22Rv1 (cell line): ENCODE measurements at regions not wholly inside any gene's neighbourhood (a gene's known extent, or its start where the extent isn't known, plus 50 kb on each side); places are given as distances from the start of the nearest gene placed in this dataset.

ENCODE experiments used
- H3K27ac ChIP-seq: fragments of 450-650 bp; 2 replicates; pipeline ENCODE4 v1.5.1; 2017
- ZFX ChIP-seq: fragments of 450-650 bp; IDR thresholded peaks from 2 replicates; pipeline ENCODE4 v1.6.1; 2017; ENCODE audit warnings: antibody characterized with exemption, borderline replicate concordance
- TF ChIP-seq, protein P1 (sequence below): fragments of 450-650 bp; IDR thresholded peaks from 2 replicates; pipeline ENCODE4 v1.5.1; 2017; ENCODE audit warnings: mild to moderate bottlenecking

DNA sequence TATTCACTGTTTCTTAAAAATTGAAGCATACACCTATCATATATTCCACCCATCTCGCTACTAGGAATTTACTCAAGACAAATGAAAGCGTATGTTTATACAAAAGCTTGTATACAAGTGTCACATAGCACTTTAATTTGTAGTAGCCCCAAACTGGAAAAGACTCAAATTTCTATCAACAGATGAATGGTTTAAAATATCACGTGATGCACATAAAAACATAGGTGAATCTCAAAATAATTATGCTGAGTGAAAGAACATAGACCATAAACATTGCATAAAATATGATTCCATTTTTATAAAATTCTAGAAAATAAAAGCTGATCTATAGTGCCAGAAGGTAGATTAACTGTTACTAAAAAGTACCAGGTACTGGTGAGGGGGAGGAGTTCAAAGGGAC, 392.9 kb upstream of the LRATD1 start:
- H3K27ac ChIP-seq, result no peak overlapping the region
- TF ChIP-seq, protein P1, sequence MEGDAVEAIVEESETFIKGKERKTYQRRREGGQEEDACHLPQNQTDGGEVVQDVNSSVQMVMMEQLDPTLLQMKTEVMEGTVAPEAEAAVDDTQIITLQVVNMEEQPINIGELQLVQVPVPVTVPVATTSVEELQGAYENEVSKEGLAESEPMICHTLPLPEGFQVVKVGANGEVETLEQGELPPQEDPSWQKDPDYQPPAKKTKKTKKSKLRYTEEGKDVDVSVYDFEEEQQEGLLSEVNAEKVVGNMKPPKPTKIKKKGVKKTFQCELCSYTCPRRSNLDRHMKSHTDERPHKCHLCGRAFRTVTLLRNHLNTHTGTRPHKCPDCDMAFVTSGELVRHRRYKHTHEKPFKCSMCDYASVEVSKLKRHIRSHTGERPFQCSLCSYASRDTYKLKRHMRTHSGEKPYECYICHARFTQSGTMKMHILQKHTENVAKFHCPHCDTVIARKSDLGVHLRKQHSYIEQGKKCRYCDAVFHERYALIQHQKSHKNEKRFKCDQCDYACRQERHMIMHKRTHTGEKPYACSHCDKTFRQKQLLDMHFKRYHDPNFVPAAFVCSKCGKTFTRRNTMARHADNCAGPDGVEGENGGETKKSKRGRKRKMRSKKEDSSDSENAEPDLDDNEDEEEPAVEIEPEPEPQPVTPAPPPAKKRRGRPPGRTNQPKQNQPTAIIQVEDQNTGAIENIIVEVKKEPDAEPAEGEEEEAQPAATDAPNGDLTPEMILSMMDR, result no peak

DNA sequence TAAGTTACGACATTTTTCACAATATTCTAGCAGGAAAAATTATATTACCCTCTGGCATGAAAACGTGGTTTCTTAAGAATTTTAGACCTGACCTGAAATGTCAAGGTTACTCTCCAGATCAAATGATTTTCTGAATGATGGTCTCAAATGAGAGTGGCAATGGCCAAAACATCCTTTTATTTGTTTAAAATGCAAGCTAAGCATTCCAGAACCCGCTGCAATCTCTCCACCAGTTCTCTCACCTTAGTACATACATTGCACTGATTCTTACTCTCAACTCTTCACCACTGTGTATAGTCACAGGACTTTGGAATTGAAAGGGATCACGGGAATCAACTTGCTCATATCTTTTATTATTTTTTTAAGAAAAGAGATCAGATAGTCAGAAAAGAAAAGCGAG, 391.6 kb upstream of the LRATD1 start:
- TF ChIP-seq, protein P1, result no peak
- TF ChIP-seq ZFX, result no peak
- H3K27ac ChIP-seq, result no peak overlapping the region

DNA sequence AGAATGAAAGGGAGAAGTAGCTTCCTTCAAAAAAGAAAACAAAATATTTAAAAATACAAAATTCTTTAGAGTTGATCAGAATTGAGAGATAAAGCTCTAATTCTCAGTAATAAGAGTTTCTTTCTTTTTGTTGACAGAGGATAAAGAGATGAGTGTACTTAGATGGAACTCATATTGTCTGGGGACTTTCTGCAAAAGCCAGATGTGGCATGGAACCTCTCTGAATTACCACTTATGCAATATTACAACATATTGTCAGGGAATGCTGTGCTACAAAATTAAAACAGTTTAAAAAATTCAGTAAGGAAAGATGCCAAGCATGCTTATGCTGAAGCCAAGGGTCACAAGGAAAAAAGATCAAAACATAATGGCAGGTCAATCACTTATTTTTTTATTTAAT, 386.6 kb upstream of the LRATD1 start:
- no peak for TF ChIP-seq ZFX
- TF ChIP-seq, protein P1, result no peak
- H3K27ac ChIP-seq, result no peak overlapping the region

DNA sequence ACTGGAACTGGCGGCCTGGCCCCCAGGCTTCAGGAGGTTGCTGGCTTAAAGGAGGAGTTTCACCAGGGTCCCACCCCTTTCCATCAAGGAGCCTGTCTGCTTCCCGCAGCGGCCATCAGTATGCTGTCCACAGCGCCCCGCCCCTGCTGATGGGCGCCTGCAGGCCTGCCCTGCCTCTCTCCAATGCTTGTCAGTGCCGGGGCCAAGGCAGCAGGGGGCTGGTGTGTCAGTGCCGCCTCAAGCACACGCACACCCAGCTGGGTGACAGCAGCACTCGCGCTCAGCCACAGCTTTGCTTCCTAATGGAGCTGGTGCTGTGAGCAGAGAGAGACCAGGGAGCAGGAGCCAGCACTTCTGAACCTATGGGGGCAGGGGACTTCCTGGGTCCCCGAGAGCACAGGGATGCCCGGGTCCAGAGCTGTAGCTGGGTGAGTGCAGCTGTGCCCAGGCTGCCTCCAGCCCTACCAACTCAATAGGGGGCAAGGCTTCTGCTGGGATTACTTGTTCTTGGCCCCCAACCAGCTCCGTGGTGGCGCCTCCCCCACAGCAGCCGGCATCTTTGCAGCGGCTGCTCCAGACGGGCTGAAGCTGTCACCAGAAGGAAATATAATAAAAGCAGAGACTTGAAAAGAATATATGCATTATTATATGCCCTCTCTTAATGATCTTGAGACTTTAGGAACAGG, 377.2 kb upstream of the LRATD1 start:
- no peak for TF ChIP-seq ZFX
- TF ChIP-seq, protein P1, result no peak
- no peak overlapping the region for H3K27ac ChIP-seq

DNA sequence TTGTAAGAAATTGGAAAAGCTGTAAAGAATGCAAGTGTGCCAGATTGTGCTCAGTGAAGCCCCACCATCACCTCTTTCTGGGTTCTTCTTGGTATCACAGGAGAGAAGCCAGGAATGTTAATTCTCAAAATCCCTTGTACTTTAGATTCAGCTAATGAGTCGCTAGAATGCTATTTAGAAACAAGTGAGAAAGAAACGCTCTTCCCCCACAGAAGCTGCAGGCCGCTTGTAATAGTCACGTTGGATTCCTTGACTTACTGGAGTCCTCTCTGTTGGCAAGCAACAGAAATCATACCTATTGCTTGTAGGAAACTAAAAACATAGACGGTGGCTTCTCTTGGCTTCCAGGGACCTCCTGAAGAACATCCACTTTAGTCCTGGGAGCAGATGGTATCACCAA, 375.6 kb upstream of the LRATD1 start:
- TF ChIP-seq ZFX, result no peak
- TF ChIP-seq, protein P1, result no peak

DNA sequence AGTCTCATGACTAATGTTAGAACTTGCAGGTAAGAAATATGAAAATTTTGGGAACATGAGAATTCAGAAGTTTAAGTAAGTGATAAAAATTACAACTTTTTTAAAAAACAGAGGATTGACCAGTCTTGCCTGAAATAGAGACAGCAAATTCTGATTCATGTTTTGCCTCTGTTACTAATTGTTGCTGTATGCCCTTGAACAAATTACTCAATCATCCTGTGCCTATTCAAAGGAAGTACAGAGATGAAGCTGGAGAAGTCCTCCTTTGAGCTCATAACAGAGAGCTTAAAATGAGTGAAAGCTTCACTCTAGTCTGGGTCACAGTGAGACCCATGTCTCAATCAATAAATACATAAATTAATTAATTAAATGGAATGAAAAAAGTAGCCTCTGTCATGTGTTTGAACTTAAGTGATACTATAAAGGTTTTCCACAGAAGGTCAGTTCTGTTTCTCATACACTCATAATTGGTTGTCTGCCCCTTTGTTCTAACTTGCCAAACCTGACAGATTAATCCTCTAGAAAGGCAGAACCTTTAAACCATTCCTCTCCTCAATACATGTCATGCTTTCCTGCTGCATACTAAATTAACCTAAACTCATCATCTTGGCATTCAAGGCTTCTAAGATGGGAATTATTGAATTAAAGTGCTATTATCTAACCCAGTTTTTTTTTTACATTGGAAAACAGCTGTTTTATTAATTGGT, 374.6 kb upstream of the LRATD1 start:
- TF ChIP-seq, protein P1, result no peak
- no peak for TF ChIP-seq ZFX
- H3K27ac ChIP-seq, result no peak overlapping the region

More for the DNA sequence above, 375.6 kb upstream of the LRATD1 start:
- H3K27ac ChIP-seq, result no peak overlapping the region

DNA sequence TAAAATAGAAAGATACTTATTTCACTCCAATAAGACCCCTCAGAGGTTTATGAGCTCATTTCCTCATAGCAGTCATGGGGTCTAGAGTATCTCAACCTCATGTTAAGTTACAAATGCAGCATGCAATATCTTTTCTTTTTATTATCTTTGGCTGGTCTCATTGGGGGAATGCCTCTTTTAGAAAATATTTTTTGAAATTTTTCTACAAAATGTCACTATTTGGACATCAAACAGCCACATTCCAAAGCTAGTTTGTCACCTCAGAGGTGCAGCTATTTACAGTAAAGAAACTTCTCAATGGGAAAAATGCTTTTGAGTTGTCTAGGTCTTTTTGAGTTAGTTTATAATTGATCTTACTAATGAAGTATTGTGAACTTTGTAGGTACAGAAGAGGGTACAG, 370.7 kb upstream of the LRATD1 start:
- TF ChIP-seq, protein P1, result no peak
- no peak for TF ChIP-seq ZFX

More for the DNA sequence above, 370.7 kb upstream of the LRATD1 start:
- no peak overlapping the region for H3K27ac ChIP-seq
